GM12875 (cell line): ENCODE measurements at regions not wholly inside any gene's neighbourhood (a gene's known extent, or its start where the extent isn't known, plus 50 kb on each side); places are given as distances from the start of the nearest gene placed in this dataset.

Experiments used
- H3K4me3 ChIP-seq: one replicate; pipeline ENCODE4 v1.5.1; 2011; ENCODE audit warnings: low read depth, low read length, control low read depth
- TF ChIP-seq, protein P1 (sequence below): IDR thresholded peaks from 2 replicates; pipeline ENCODE4 v1.5.1; 2011; ENCODE audit warnings: low read depth, mild to moderate bottlenecking, control low read depth, inconsistent platforms, low read length, moderate library complexity, borderline replicate concordance; ENCODE audit not compliant: insufficient read depth

DNA sequence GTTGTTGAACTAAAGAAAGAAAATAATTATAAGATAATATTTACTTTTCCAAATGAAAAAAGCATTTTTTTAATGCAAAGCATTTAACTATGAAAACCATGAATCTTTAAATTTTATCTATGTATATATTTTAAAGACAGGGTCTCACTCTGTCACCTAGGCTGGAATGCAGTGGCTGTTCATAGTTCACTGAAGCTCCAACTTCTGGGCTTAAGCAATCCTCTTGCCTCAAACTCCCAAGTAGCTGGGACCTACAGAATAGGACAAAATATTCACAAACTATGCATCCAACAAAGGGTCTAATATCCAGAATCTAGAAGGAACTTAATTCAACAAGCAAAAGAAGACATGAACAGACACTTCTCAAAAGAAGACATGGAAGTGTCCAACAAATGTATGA lies 55.9 kb upstream of the ALB start:
- TF ChIP-seq, protein P1, sequence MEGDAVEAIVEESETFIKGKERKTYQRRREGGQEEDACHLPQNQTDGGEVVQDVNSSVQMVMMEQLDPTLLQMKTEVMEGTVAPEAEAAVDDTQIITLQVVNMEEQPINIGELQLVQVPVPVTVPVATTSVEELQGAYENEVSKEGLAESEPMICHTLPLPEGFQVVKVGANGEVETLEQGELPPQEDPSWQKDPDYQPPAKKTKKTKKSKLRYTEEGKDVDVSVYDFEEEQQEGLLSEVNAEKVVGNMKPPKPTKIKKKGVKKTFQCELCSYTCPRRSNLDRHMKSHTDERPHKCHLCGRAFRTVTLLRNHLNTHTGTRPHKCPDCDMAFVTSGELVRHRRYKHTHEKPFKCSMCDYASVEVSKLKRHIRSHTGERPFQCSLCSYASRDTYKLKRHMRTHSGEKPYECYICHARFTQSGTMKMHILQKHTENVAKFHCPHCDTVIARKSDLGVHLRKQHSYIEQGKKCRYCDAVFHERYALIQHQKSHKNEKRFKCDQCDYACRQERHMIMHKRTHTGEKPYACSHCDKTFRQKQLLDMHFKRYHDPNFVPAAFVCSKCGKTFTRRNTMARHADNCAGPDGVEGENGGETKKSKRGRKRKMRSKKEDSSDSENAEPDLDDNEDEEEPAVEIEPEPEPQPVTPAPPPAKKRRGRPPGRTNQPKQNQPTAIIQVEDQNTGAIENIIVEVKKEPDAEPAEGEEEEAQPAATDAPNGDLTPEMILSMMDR: no peak
- H3K4me3 ChIP-seq: no peak overlapping the region

DNA sequence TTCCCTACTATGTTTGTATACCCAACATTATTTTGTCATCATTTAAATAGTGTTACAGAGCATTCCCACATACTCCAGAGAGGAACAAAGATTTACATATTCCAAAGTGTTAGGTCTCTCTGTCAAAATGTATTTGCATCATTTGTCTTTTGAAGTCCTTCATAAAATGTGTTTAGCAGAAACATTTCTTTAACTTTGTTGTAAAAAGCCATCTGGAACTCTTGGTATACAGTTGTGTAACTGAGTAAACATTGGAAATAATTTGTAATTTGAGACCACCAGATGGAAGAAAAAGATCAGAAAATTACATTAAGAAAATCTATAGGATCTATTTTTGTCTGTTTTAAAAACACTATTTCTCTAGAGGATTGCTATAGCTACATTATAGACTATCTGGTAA lies 56.6 kb upstream of the ALB start:
- TF ChIP-seq, protein P1: no peak
- H3K4me3 ChIP-seq: no peak overlapping the region

DNA sequence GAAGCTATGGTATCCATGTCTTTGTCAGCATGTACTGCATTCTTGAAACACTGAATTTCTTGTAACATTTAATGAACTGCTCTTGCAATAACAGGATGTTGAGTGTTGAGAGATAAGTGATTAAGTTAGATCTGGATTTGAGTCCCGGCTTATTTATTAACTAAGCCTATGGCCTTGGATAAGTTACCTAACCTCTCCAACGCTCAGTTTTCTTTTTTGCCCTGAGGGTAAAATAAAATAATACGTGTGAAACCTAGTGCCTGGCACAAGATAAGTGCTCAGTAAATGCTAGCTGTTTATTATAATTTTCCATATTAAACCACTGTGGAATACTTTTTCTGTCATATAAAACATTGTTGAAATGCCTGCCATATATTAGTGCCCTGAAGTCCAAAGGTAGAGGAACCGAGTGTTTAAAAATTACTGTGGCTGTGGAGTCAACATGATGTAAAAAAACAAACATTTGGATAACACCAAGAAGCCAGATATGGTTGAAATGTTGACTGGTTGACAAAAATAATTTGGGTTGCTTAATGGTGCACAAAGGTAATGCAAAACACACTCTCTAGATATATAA lies 58.6 kb upstream of the ALB start:
- H3K4me3 ChIP-seq: no peak overlapping the region
- TF ChIP-seq, protein P1: no peak

DNA sequence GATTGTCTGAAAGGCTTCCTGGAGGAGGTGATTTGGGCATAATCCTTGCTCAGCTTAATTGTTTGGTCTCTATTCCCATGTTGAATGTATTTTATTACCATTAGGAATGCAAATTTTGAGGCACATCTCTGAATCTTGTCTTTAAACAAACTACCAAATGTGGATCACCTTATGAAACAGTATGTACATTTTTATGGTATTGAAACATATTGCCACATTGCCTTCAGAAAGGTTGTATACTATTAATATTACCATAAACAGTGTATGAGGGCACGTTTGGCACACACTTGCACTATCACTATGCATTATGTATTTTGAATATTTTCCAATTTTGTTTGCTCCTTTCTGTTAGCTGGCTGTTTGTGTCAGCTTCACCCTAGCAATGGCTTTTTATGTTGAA lies 60.0 kb upstream of the ALB start:
- TF ChIP-seq, protein P1: no peak
- no peak overlapping the region for H3K4me3 ChIP-seq

DNA sequence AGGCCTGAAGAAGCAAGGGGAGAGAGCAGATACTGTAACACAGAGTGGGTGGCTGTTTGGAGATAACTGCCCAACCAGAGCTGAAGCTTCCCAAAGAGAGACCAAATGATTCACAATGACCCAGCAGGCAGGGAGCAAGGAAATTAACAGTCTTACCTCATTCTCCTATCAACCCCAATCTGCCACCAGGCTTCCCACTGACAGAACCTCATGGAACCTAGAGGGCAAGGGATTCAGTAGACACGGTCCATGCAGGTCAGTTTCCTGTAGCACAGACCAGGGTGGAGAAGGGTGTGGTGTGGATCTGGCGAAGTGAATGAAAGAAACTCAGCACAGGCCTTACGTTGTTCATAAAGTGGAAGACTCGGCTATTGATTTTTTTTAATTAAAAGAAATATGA lies 60.7 kb upstream of the ALB start:
- TF ChIP-seq, protein P1: no peak

DNA sequence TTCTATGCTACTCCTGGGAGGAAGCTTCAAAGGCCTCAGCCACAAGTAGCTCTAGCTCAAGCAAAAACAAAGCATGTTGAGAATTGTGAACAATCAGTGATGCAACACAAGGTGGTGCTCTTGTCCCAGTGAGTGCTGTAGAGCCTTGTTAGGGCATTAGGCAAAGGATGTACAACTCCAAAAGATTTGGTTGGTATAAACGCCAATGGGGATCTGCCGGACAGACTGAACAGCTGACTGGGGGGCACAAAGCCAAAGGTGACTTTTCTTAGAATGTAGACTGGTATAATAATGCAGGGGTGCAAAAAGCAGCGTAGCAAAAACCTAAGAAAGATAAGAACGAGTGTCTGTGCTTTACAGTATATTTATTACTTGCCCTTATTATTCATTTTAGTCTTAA lies 62.6 kb upstream of the ALB start:
- TF ChIP-seq, protein P1: peak; percentile 38; the same call in 1 of the 2 replicates
- H3K4me3 ChIP-seq: no peak overlapping the region

More for the DNA sequence above, 60.7 kb upstream of the ALB start:
- no peak overlapping the region for H3K4me3 ChIP-seq

DNA sequence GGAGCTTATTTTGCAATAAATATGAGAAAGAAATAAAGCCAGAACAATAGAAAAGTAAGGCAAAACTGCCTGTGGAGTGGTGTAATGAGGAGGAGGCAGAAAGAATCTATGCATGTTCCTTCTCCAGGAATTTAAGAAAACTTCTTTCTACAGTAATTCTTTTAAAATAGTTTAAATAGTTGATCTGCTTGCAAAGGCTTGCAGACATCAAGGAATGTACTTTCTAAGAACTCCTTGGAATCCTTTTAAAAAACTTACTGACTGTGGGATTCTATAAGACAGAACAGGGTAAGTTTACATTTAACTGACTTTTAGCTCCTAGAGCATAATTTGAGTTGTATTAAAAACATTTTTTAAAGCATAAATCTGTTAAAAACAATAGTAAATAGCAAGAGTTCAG lies 63.2 kb upstream of the ALB start:
- no peak overlapping the region for H3K4me3 ChIP-seq
- TF ChIP-seq, protein P1: no peak
